GM21528 (cell line): ENCODE measurements at regions not wholly inside any gene's neighbourhood (a gene's known extent, or its start where the extent isn't known, plus 50 kb on each side); places are given as distances from the start of the nearest gene placed in this dataset.
"Not testable (repeated sequence)": the region's sequence is repeated elsewhere in the genome, so short reads cannot be mapped to it uniquely, and the experiment has no call there.

ENCODE experiments used
- ATAC-seq: cut with Tn5 transposase; IDR thresholded peaks from one replicate; pipeline ENCODE4 v1.9.1; 2021; ENCODE audit warnings: mild to moderate bottlenecking, moderate library complexity; ENCODE audit not compliant: unreplicated experiment, low FRiP score

DNA sequence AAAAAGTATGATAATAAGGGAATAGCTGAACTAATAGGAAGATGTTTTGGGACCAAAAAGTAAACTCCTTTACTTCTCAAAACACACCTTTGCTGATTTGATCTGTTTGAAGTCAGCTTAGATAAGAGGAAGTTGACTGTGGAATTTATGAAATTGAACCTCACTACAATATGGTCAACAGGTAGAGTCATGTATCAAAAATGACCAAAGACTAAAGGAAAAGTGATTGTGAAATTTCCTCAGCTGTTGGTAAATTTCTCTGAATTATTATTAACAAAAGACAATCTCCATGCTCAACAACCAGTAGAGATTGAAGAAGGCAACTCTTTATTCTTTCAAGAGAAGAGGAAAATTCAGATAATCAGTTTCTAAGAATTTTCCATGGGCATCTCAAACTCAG is 826.5 kb downstream of the KCNA4 start:
- ATAC-seq = no peak

DNA sequence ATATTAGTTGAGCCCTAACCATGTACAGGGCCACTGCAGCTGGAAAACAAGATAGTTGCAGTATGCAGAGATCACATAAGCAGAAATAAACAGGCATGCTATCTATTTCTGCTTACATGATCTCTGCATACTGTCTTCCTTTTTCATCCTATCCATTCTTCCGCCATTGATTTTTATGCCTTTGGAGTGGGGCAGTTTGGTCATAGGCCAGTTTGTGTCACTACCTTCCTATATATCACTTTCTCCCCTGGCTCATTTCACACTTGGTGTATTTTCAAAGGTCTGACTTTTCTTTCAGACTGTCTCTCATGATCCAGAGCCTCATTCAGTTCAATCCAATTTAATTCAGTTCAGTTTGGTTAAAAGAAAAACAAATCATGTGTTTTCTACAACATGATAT is 829.6 kb downstream of the KCNA4 start:
- no peak for ATAC-seq

DNA sequence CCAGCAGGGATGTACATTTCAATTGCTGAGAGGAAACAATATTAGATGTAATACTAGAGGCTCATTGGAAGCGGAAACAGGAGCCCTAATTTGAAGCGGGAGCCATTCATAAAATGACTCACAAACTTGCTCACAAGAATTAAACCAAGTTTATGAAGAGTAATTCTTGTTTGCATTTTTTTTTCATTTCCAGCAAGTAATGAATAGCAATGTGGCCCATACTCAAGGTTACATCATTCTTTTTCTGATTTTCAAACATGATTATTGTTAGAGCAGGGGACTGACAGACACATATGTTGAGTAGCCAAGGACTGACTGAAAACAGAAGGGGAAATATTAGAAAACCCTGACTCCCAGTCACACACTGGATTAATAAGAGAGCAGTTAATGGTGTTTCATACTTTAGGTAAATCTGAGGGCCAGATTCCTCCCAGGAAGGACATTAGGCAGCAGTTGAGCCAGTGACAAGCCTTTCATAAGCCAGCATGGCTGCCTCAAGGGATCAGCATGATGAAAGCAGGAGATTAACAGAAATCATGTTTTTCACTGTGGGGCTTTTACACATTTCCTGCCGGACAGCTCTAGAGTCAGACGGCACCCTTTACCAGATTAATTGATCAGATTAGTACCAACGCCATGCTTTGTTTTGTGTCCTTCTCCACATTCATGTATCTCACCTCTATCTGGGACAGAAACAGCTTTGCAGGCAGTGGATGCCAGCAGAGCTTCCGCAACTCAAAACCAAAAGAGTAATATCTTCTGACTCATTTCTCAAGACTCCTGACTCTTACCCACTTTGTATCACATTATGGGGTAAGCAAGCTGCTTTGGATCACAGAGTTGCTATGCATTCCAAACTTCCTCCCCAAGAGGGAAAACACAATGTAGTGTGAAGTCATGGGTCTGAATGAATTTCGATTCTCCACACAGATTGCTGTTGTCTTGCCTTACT is 831.6 kb downstream of the KCNA4 start:
- ATAC-seq = no peak

DNA sequence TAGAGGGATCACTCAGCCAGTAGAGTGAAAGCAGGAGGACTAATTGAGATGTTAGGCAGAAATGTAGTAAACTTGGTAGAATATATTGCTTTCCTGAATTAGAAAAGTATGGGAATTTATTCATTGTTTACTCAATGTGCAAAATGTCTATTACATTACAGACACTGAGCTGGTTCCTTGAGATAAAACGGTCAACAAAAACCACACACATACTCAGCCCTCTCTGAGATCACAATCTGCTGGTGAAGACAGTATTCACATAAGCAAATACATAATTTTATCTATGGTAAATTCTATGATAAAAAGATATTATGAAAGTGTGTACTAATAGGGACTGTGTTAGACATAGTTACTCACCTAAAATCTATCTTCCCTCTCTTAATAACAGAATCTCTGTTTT is 833.5 kb downstream of the KCNA4 start:
- ATAC-seq = no peak

DNA sequence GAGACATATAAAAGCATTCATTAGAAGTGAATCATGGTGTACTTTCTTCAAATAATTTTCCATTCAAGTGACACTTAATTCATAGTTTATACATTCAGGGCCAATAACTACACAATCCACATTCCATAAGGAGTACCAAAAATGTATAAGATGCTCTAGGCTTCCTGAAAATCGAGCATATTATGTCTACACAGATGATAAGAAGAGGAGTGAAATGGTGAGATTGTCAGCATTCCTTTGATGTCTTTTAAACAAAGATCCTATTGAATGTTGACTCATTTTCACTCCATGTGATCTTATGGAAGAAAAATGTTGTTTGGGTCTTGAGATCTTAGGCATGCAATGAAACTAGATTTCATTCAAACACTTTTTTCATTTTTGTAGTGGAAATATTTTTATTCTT is 843.2 kb downstream of the KCNA4 start:
- ATAC-seq = no peak

DNA sequence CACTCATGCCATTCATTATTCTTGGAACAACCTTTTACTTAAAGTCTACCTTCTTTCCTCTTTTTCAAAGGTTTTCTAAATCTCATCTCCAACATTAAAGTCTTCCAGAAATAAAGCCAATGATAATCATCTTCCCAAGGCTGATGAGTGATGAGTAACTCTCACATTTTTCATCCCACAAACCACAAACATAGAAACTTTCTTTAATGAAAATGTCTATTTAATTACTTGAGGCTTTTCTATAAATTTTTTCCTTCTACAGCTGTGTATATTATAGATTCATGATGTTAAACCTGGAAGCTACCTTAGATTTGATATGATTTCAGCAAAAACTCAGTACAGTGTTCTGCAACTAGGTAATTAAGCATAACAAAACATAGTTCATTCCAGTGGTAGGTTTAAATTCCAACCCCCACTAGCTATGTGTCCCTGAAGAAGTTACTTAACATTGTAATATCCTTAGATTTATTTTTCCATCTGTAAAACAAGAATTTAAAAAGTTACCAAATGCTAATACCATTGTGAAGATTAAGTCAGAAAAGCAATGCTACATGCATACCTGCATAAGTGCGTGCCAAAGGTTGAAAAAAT is 845.4 kb downstream of the KCNA4 start:
- no peak for ATAC-seq

DNA sequence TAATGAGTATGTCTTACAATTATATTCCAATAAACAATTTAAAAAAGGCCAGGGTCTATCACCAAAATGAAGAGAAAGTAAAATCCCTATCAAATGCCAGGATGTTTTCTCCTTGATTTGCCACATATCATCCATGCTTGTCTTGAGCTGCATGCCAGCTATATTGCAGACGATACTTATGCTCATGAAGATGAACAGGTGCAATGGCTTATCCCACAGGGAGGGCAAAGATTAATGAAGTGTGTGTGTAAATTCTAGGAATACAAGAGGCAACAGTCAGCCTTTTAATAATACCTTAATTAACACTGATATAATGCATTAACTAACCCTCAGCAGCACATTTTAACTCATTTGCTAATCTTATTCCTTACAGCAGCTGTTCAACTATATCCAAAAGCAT is 850.5 kb downstream of the KCNA4 start:
- no peak for ATAC-seq

DNA sequence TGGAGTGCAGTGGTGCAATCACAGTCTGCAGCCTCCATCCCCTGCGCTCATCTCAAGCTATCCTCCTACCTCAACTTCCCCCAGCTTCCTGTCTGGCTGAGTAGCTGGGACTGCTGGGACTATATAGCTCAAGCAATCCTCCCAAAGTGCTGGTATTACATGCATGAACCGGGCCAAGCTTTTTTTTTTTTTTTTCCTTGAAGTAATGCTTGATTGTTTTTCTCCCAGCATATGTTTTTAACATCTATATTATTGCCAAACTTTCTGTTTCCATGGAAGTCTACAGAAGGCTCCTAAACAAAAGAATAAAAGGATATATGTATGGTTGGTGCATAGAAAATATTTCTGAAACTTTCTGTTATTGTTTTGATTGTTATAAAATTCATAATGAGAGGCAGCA is 853.6 kb downstream of the KCNA4 start:
- ATAC-seq = no peak

DNA sequence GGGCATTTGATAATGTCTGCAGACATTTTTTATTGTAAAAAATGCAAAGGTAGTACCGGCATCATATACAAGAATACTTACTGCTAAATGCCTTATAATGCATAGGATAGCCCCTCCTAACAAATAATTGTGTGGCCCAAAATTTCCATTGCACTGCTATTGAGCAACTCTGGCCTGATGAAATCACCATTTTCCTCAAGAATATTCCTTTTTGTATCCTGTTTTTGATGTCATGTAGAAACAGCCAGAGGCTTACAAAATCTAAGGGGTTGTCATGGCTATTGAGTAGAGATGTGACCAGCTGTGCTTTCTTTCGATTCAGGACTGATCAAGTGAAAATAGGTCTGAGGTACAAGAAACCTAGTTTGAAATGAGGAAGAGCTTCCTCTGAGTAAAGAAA is 854.3 kb downstream of the KCNA4 start:
- ATAC-seq = no peak

DNA sequence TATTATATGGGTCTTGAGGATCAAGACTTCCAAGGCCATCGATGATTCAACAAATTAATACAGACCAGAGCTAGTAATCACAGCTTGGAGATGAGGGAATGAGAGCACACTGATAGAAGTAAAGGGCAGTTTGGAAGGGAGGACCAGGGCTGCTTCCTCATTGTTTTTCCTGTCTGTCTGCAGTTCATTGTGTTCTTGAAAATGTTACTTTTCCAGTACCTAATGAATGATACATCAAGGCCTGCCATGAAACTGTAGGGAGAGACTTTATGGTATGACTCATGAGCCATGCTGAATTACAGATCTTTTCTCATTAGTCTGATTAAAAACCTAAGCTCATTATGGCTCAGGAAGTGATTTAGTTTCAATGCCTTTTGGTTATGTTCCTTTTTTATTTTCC is 855.6 kb downstream of the KCNA4 start:
- ATAC-seq = no peak

DNA sequence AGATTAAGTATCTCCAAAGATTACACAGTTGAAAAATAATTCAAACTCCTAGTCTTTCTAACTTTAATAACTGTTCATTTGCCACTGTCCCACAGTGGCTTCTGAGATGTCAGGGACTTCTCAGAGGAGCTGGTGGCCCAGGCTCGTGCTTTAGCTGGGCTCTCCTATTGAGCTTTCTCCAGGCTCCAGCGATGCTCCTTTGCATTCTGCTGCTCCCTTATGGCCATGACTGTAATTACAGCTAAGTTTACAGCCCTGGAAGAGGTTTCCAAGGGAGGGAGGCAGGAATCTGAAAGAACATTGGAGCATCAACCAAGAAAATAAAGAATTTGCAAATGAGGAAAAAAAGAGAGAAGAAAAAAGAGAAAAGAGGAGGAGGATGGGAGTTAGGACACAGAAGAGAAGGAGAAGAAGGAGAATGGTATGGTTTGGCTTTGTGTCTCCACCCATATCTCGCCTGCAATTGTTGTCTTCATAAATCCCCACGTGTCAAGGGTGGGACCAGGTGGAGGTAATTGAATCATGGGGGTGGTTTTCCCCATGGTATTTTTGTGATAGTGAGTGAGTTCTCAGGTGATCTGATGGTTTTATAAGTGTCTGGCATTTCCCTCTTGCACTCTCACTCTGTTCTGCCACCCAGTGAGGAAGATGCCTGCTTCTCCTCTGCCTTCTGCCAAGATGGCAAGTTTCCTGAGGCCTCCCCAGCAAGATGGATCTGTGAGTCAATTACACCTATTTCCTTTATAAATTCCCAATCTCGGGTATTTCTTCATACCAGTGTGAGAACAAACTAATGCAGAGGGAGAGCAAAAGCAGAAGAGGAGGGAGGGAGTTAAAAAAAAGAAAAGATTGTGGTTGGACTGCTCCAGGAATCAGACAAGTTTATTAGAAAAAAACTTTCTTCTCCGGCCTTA is 857.0 kb downstream of the KCNA4 start:
- ATAC-seq = peak; percentile 74

DNA sequence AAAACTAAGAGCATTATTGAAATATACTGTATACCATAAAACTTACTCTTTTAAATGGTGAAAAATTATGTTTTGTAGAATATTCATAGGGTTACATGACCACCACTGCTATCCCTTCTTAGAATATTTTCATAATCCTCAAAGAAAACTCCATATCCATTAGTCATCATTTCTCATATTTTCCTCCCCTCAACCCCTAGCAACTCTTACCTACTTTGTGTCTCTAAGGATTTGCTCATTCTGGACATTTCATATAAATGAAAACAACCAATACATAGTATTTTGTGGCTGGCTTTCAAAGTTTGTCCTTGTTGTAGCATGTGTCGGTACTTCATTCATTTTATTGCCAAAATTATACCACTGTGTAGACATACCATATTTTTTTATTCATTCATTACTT is 863.8 kb downstream of the KCNA4 start:
- ATAC-seq = no peak

DNA sequence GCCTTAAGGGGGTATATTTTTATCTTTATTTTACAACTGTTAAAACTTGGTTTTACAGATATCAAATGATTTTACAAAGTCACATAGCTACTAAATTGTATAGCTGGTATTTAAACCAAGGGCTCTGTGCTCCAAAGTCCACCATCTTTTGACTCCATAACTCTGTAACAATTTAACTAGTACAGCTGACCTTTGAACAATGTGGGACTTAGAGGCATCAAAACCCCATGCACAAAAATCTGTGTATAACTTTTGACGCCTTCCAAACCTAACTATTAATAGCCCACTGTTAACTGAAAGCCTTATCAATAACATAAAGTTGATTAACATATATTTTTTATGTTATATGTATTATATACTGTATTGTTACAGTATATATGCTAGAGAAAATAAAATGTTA is 874.3 kb downstream of the KCNA4 start:
- ATAC-seq = not testable (repeated sequence)

DNA sequence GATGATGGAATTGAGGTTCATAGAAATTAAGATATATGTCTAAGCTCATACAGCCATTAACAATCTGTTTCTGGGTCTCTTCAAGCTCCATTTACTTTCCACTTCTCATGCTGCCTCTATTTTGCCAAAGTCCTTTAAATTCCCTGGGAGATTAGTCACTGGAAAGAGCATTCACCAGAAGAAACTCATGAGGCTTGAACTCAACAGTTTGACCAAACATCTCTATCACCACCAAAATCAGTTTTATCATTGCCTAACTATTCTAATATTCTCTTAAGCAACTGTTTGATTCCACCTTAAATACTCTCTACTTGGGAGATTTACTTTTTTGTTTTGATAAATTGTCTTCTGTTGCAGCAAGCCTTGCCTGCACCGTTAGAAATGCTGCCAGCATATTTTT is 881.3 kb downstream of the KCNA4 start:
- ATAC-seq = no peak

DNA sequence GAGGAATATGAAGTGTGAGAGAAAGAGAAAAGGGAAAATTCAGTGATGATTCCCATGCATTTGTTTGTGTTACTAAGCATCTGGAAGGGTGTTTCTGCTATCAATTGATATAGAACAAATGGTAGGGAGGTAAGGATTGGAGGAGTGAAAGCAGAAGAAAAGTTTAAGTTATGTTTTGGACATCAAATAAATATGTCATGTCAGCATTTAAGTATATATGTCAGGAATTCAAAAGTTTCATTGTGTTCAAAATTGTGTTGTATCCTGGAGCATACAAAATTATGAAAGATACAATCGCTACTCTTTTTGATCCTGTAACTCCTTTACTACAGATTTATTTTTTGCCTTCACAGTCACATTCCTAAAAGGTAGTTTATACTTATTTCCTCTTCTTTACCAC is 885.8 kb downstream of the KCNA4 start:
- ATAC-seq = no peak

DNA sequence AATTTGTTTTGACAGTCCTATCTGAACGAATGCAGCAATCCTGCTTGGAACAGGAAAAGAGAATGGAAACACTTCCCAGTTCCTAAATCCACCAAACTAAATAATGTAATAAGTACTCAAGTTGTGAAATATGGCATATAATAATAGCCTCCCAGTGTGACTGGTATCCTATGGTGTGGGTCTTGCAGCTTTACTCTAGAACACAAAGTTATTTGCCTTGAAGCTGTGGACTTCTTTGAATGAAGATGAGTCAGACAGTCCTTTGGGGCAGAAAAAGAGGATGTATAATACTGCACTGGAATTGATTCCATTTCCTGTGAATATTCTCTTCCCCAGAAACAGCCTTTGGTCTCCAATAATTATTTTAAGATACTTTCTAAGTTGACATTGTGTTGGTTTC is 887.0 kb downstream of the KCNA4 start:
- no peak for ATAC-seq

DNA sequence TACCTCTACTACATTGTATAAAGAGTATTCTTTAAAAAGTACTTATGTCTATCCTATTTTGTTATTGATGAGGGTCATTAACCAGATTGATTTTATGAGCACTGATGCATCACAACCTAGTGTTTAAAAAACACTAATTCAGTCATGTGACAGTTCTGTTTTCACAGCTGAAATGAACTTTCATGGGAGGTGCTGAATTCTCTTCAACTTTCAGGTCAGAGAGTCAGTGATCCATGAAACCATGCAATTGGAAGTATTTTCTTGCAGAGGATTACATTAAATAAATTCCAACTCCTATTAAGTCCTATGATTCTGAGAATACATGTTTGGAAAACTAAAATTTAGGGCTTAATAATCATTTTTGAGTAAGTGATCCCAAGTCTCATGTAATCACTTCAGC is 889.4 kb downstream of the KCNA4 start:
- ATAC-seq = no peak

DNA sequence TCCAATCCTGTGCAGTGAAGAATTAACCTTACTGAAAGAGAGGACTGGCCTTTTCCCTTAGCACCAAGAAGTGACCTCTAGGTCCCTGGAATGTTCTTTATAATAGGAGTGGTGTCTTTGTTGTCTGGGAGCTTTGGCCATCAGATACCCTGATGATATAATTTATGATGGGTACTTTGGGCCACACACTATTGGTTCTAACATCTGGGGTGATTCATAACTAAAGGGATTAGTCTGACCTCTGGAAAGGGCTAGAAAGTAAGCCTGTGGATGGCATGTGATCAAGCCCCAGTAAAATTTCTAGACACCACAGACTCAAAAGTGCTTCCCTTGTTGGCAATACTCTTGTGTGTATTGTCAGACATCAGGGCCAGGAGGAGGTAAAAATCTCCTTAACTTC is 891.2 kb downstream of the KCNA4 start:
- no peak for ATAC-seq

DNA sequence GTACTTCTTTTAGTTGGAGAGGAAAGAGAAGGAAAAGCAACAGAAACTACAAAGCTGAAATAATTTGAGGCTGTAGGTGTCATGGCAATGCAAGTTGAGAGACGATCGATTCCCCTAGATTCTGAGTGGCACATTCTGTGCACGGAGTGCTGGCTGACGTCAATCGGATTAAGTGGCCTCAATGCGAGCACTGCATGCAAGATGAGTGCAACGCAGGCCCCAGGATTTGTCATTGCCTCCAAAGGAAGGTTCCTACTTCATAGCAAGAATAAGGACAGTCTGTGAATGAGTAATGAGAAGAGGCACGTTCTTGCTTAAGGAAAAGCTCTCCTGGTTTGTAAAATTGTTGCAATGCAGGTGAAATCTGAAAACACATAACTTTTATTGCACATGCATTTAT is 892.4 kb downstream of the KCNA4 start:
- ATAC-seq = no peak

DNA sequence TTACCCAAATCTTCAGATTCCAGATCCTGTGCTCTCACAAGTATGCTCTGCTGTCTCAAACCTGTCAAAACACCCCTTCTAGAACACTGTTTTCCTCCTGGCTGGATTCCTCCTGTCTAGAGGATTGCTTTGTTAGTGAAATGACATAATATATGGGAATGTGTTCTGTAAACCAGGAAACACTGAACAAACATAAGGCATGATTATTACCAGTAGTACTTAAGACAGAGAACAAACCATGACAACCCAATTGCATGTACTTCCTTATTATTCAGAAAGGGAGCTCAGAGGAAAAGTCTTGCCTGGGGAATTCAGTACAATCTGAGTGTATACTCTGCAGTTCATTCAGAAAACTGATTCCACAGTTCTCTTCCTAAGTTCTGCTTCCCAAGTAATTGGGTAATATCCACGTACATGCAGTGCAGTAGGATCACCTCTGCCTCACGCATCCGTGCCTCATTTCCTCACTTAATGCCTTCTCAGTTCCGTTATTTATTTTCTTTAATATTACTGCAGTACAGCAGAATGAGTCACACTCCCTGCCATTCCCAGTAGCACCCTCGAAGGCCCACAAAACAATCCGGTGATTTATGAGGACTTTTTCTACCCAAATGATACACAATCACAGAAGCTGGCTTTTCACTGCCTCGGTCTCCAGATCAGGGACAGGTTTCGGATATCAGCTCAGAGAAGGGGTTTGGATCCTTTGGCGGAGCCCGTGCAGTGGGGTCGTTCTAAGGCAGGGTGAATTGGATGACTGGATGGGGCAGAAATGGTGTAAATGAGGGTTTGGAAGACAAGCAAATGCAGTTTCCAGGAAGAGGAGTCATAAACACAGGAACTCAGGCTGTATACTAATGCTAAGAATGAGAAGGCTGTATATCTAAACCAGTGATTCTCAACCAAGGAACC is 896.9 kb downstream of the KCNA4 start:
- no peak for ATAC-seq
